Small intestine (tissue), 7 donors: ENCODE measurements at regions not wholly inside any gene's neighbourhood (a gene's known extent, or its start where the extent isn't known, plus 50 kb on each side); places are given as distances from the start of the nearest gene placed in this dataset.

Source experiments
- DNase-seq, 2 donors: peaks; one replicate each; pipeline versions ENCODE4 v3.0.0 to v3.0.0-alpha.2; 2013
- FAIRE-seq: peaks from 2 replicates; lab custom pipeline; 2012; peaks lifted over from hg19 to GRCh38; lab: Jason Lieb, UNC
- H3K27ac ChIP-seq, 3 donors: one replicate each; pipeline ENCODE4 v1.5.1; 2013; ENCODE audit warnings: low read length in 2 of 3, mild to moderate bottlenecking in 2 of 3, control low read depth in 1 of 3, inconsistent platforms in 1 of 3, low read depth in 1 of 3, moderate library complexity in 1 of 3
- H3K27me3 ChIP-seq, 3 donors: one replicate each; pipeline ENCODE4 v1.6.1; 2013; ENCODE audit warnings: low read length in 3 of 3, inconsistent platforms in 1 of 3; ENCODE audit not compliant: control insufficient read depth in 3 of 3, insufficient read depth in 3 of 3
- H3K36me3 ChIP-seq, 3 donors: one replicate each; pipeline ENCODE4 v1.6.1; 2013; ENCODE audit warnings: low read length in 3 of 3, inconsistent platforms in 1 of 3, low read depth in 1 of 3, mild to moderate bottlenecking in 1 of 3, moderate library complexity in 1 of 3; ENCODE audit not compliant: control insufficient read depth in 3 of 3, insufficient read depth in 2 of 3
- H3K4me1 ChIP-seq, 3 donors: one replicate each; pipeline ENCODE4 v1.6.1; 2013; ENCODE audit warnings: low read length in 2 of 3, inconsistent platforms in 1 of 3, low read depth in 1 of 3, mild to moderate bottlenecking in 1 of 3, moderate library complexity in 1 of 3; ENCODE audit not compliant: control insufficient read depth in 3 of 3, insufficient read depth in 2 of 3
- H3K4me3 ChIP-seq, 3 donors: one replicate each; pipeline ENCODE4 v1.5.1; 2013; ENCODE audit warnings: low read length in 3 of 3, control low read depth in 1 of 3, inconsistent platforms in 1 of 3, low read depth in 1 of 3, mild to moderate bottlenecking in 1 of 3, moderate library complexity in 1 of 3
- H3K9me3 ChIP-seq, 2 donors: one replicate each; pipeline ENCODE4 v1.6.1; 2013; ENCODE audit warnings: low read depth in 1 of 2, low read length in 1 of 2; ENCODE audit not compliant: control insufficient read depth in 2 of 2, insufficient read depth in 1 of 2
- WGBS, 3 donors: extraction: QIAGEN DNeasy Blood & Tissue Kit; methylation state at CpG; one replicate each; pipeline ENCODE4 v1.1.7; 2013; 5-methylcytosine and 5-hydroxymethylcytosine counted together
- donor health status: healthy with polysubstance abuse.
- donor health status: control.
- donor health status: control.
- donor health status: Bipolar disorder and iron deficiency.
- donor health status: healthy.

DNA sequence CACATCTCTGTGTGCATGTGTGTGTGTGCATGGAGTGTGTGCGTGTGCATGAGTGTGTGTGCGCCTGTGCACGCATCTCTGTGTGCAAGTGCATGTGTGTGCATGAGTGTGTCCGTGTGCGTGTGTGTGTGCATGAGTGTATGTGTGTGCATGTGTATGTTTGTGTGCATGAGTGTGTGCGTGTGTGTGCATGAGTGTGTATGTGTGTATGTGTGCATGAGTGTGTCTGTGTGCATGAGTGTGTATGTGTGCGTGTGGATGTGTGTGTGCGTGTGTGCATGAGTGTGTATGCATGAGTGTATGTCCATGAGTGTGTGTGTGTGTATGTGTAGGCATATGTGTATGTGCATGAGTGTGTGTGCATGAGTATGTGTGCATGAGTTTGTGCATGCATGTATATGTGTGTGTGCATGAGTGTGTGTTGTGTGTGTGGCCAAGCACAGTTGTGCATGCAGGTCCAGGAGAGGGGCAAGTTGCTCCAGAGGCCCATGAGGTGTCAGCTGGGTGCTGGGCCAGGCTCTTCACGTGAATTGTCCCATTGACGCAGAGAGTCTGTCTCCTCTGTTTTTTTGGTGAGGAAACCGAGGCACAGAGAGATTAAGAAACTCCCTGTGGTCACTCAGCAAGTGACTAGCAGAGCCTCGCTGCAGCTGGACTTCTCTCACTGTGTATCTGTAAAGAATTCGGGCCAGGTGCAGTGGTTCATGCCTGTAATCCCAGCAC is 75.5 kb downstream of the ASB1 start:
- no peak overlapping the region for H3K4me3 ChIP-seq
- no peak overlapping the region for H3K27ac ChIP-seq
- FAIRE-seq (no peak), DNase-seq (no peak)
- no peaks in the 10 kb centered on the region for H3K36me3 ChIP-seq
- H3K4me1 ChIP-seq, result no peaks in the 10 kb centered on the region
- no peaks in the 10 kb centered on the region for H3K9me3 ChIP-seq
- no peaks in the 10 kb centered on the region for H3K27me3 ChIP-seq
- 92 to 94% (median 93%) methylated on average over 13 of the region's 13 CpGs for WGBS, 3 donors

DNA sequence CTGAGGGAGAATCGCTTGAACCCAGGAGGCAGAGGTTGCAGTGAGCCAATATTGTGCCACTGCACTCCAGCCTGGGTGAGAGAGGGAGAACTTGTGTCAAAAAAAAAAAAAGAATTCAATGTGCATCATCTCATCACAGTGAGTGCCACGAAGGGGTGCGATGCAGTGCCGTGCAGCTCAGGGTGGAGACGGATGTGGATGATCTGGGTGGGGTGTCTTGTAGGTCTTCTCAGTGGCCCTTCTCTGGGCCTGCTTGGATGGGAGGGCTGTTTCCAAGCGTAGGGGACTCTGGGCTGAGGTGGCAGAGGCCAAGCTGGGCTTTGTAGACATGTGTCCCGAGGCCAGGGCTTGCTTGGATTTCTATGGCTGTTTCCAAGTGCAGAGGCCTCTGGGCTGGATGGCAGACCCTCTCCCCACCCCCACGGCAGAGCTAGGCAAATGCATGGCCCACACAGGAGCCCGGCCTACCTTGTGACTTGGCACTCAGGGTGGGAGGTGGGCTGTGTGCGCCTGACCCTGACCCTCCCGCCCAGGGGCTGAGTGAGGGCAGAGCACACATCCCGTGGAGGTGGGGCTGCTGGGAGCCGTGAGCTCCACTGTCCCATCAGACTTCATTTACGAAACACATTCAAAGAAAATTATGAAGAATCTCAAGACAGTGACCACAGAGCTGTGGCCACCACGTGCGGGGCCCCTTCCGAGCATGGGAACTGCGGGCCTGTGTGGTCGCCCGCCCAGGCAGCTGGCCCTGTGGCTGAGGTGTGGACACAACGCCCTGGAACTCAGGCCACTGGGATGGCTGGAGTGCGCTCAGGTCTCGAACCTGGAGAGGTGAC is 76.4 kb downstream of the ASB1 start:
- no peak for DNase-seq

DNA sequence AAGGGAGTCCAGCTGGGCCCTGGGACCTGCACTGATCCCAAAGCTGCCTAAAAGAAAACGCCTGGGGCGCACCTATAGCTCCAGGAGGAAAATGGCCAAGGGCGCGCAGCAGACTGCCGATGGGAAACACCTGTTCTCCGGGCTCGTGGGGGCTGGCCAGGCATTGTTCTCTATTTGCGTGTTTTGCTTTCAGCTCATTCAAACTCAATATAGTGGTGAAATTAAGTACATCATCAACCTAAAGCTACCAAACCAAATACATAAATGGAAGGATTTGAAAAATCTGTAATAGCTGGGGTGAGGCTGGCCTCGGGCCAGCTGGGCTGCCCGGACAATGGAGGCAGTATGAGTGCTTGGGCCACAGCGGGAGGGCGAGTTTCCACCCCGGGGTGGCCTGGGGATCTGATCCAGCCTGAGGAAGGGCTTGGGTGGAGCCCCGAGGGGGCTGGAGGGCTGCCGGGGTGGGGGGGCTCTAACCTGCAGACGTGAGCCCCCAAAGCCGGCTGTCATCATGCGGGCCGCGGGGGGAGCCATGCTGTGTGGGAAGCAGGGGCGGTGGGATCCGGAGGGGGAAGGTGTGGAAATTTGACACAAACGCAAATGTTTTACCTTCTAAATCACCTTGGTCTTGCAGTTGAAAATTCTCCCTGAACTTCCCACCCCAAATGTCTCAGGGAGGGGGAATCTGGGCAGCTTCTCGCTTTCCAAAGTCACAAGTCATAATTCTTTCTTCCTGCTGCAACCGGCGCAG is 77.6 kb downstream of the ASB1 start:
- DNase-seq (no peak), FAIRE-seq (no peak)
- WGBS, 3 donors, result 83 to 88% (median 87%) methylated on average over 26 of the region's 26 CpGs
- Histone ChIP-seq H3K9me3 (no peaks in the 10 kb centered on the region), H3K36me3 (no peaks in the 10 kb centered on the region), H3K4me1 (no peaks in the 10 kb centered on the region), H3K27ac (no peak overlapping the region), H3K27me3 (no peaks in the 10 kb centered on the region), H3K4me3 (no peak overlapping the region)

More for the DNA sequence above, 76.4 kb downstream of the ASB1 start:
- H3K36me3 ChIP-seq, result no peaks in the 10 kb centered on the region
- no peaks in the 10 kb centered on the region for H3K4me1 ChIP-seq
- FAIRE-seq, result no peak
- H3K27me3 ChIP-seq, result no peaks in the 10 kb centered on the region
- H3K4me3 ChIP-seq, result no peak overlapping the region
- WGBS, 3 donors, result 86 to 89% (median 88%) methylated on average over 23 of the region's 23 CpGs
- H3K9me3 ChIP-seq, result no peaks in the 10 kb centered on the region
- no peak overlapping the region for H3K27ac ChIP-seq

DNA sequence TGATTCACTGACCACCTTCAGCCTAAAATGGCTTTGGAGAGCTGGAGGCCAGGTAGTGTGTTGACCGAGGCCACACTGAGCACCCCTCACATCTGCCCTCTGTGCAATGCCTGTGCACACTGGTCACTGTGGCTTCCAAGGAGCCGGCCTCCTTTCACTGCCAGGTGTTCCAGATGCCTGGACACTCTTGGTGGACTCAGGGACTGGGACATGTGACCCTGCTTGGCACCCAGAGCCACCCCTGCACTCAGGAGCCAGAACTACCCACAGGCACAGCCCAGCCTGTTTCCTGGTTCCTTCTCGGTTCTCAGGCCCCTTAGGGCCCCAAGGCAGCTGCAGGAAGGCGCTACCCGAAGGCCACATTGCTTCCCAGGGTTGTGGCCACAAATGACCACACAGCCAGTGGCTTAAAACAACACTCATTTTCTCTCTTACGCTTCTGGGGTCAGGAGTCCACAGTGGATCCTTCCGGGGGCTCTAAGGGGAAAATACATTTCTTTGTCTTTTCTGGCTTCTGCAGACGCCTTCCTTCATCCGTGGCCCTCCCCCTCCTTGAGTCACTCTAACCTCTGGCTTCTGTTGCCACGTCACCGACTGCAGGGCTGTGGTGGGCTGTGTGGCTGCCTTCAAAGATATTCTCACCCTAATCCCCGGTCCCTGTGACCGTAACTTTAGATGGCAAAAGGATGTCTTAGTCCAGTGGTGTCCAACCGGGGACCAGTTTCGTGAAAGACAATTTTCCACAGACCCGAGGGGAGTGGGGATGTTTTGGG is 78.6 kb downstream of the ASB1 start:
- DNase-seq (no peak), FAIRE-seq (no peak)
- Histone ChIP-seq H3K4me3 (no peak overlapping the region), H3K36me3 (no peaks in the 10 kb centered on the region), H3K27ac (no peak overlapping the region), H3K4me1 (no peaks in the 10 kb centered on the region), H3K27me3 (no peaks in the 10 kb centered on the region), H3K9me3 (no peaks in the 10 kb centered on the region)
- 62 to 83% (median 70%) methylated on average over 16 of the region's 16 CpGs for WGBS, 3 donors

DNA sequence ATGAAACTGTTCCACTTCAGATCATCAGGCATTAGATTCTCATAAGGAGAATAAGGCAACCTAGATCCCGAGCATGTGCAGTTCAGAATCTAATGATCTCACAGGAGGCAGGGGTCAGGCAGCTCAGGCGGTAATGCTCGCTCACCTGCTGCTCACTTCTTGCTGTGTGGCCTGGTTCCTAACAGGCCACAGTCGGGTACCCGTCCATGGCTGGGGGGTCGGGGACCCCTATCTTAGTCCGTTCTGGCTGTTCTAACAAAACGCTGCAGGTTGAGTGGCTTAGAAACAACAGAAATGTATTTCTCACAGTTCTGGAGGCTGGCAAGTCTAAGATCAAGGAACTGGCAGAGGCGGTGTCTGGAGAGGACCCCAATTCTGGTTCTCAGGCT is 79.2 kb downstream of the ASB1 start:
- no peak for DNase-seq
- no peaks in the 10 kb centered on the region for H3K9me3 ChIP-seq
- H3K27ac ChIP-seq, result no peak overlapping the region
- FAIRE-seq, result no peak
- no peaks in the 10 kb centered on the region for H3K4me1 ChIP-seq
- H3K4me3 ChIP-seq, result no peak overlapping the region
- WGBS, 3 donors, result 62 to 82% (median 69%) methylated on average over 9 of the region's 9 CpGs
- H3K36me3 ChIP-seq, result no peaks in the 10 kb centered on the region
- no peaks in the 10 kb centered on the region for H3K27me3 ChIP-seq

DNA sequence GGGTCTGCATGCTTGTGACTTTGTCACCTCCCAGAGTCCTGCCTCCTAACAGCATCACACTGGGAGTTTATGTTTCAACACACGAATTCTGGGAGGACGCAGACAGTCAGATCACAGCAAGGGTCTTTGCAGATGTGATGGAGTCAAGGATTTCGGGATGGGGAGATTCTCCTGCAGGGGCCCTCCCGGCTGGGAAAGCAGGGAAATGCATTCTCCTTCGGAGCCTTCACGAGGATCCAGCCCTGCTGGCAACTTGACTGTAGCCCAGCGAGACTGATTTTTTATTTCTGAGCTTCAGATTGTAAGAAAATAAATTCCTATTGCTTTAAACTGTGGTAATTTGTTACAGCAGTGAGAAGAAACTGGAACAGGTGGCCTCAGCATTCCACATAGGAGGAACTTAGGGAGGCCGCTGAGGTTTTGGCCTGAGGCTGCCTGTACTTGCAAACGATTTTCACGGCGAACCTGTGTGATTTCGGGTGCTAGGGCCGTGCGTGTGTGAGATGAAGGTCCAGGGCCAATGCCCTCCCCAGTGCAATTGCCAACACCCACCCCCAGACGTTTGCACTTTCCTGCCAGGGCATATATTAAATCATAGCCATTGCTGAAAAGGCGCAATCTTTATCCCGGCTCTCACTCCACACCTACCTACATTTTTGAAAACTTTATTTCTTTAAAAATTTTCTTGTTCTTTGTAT is 79.8 kb downstream of the ASB1 start:
- Histone ChIP-seq H3K36me3 (no peaks in the 10 kb centered on the region), H3K27ac (no peak overlapping the region), H3K4me1 (no peaks in the 10 kb centered on the region), H3K9me3 (no peaks in the 10 kb centered on the region), H3K27me3 (no peaks in the 10 kb centered on the region), H3K4me3 (no peak overlapping the region)
- WGBS, 3 donors, result 72 to 78% (median 74%) methylated on average over 17 of the region's 17 CpGs
- DNase-seq (no peak), FAIRE-seq (no peak)

DNA sequence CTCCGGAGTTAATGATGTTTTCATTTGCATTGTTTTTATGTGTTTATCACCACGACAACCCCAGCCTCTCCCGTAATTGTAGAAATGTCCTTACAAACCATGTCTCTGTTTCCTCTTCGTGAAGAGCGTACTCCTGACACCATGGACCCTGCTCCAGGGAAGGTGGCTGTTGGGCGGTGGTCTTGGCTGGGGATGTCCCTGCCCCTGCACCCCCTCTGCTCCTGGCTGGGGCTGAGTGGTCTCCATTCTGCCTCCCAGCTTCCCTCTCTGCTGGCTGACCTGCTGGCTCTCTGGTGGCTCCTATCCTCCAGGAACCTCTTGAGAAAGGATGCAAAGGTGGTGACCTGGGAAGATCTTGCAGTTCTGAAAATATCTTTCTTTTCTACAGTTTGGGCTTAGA is 81.1 kb downstream of the ASB1 start:
- Histone ChIP-seq H3K9me3 (no peaks in the 10 kb centered on the region), H3K4me1 (no peaks in the 10 kb centered on the region), H3K4me3 (no peak overlapping the region), H3K27me3 (no peaks in the 10 kb centered on the region), H3K36me3 (no peaks in the 10 kb centered on the region), H3K27ac (no peak overlapping the region)
- DNase-seq, result no peak
- WGBS, 3 donors, result 45 to 63% (median 46%) methylated on average over 6 of the region's 6 CpGs
- no peak for FAIRE-seq
